Liver (tissue), 8 donors: ENCODE measurements at regions not wholly inside any gene's neighbourhood (a gene's known extent, or its start where the extent isn't known, plus 50 kb on each side); places are given as distances from the start of the nearest gene placed in this dataset.

Experiments used
- DNase-seq: peaks from one replicate; pipeline ENCODE4 v3.0.0-alpha.2; 2017; ENCODE audit warnings: low spot score
- H3K27ac ChIP-seq, 2 donors: one replicate each; pipeline ENCODE4 v1.7.0; 2013; ENCODE audit warnings: inconsistent platforms in 2 of 2, low read length in 2 of 2, control low read depth in 1 of 2, low read depth in 1 of 2, mild to moderate bottlenecking in 1 of 2
- H3K27me3 ChIP-seq, 4 donors: one replicate each; pipeline versions ENCODE4 v1.6.1 to v1.7.0; 2013; ENCODE audit warnings: low read length in 3 of 4, inconsistent platforms in 1 of 4, mild to moderate bottlenecking in 1 of 4, moderate library complexity in 1 of 4; ENCODE audit not compliant: control insufficient read depth in 4 of 4, insufficient read depth in 4 of 4
- H3K36me3 ChIP-seq, 4 donors: one replicate each; pipeline versions ENCODE4 v1.6.1 to v1.7.0; 2013; ENCODE audit warnings: low read length in 3 of 4, mild to moderate bottlenecking in 3 of 4, low read depth in 1 of 4, moderate library complexity in 1 of 4; ENCODE audit not compliant: control insufficient read depth in 4 of 4, insufficient read depth in 3 of 4
- H3K4me1 ChIP-seq, 4 donors: one replicate each; pipeline versions ENCODE4 v1.6.1 to v1.7.0; 2013; ENCODE audit warnings: low read length in 3 of 4, mild to moderate bottlenecking in 3 of 4, moderate library complexity in 1 of 4; ENCODE audit not compliant: control insufficient read depth in 4 of 4, insufficient read depth in 4 of 4
- H3K4me3 ChIP-seq, 3 donors: one replicate each; pipeline versions ENCODE4 v1.6.1 to v1.7.0; 2013; ENCODE audit warnings: low read length in 3 of 3, control low read depth in 1 of 3, low read depth in 1 of 3, mild to moderate bottlenecking in 1 of 3
- H3K9ac ChIP-seq, 2 donors: one replicate each; pipeline ENCODE4 v1.7.0; 2013; ENCODE audit warnings: low read length in 2 of 2, mild to moderate bottlenecking in 2 of 2, moderate library complexity in 2 of 2, control low read depth in 1 of 2, low read depth in 1 of 2
- H3K9me3 ChIP-seq, 4 donors: one replicate each; pipeline versions ENCODE4 v1.6.1 to v1.7.0; 2013; ENCODE audit warnings: low read length in 3 of 4; ENCODE audit not compliant: control insufficient read depth in 4 of 4
- CTCF ChIP-seq: fragments of 150-350 bp; IDR thresholded peaks from 2 replicates; pipeline ENCODE4 v1.5.1; 2017; ENCODE audit warnings: improper control_type of control experiment, low read depth, low read length; ENCODE audit not compliant: missing input control
- EGR1 ChIP-seq, 2 donors: IDR thresholded peaks; 2 replicates each; pipeline ENCODE4 v1.6.1; 2016 to 2018; ENCODE audit warnings: antibody characterized with exemption in 2 of 2, low read depth in 2 of 2
- FOXA1 ChIP-seq: IDR thresholded peaks from 2 replicates; pipeline ENCODE4 v1.6.1; 2016; ENCODE audit warnings: antibody characterized with exemption
- FOXA2 ChIP-seq: IDR thresholded peaks from 2 replicates; pipeline ENCODE4 v1.6.1; 2016; ENCODE audit warnings: antibody characterized with exemption
- GABPA ChIP-seq, 2 donors: IDR thresholded peaks in 1 of 2; conservative IDR thresholded peaks in 1 of 2; 2 replicates each; pipeline ENCODE4 v1.6.1; 2016; ENCODE audit warnings: antibody characterized with exemption in 2 of 2, mild to moderate bottlenecking in 1 of 2, moderate library complexity in 1 of 2
- HNF4A ChIP-seq, 2 donors: conservative IDR thresholded peaks; 2 replicates each; pipeline ENCODE4 v1.6.1; 2016; ENCODE audit warnings: antibody characterized with exemption in 2 of 2, mild to moderate bottlenecking in 2 of 2
- HNF4G ChIP-seq: IDR thresholded peaks from 2 replicates; pipeline ENCODE4 v1.6.1; 2016; ENCODE audit warnings: antibody characterized with exemption
- JUND ChIP-seq, 2 donors: IDR thresholded peaks; 2 replicates each; pipeline ENCODE4 v1.6.1; 2016; ENCODE audit warnings: antibody characterized with exemption in 2 of 2
- NR2F2 ChIP-seq: IDR thresholded peaks from 2 replicates; pipeline ENCODE4 v1.6.1; 2016; ENCODE audit warnings: antibody characterized with exemption
- RAD21 ChIP-seq, 2 donors: IDR thresholded peaks; 2 replicates each; pipeline ENCODE4 v1.6.1; 2016; ENCODE audit warnings: antibody characterized with exemption in 2 of 2, mild to moderate bottlenecking in 2 of 2
- REST ChIP-seq: IDR thresholded peaks from 2 replicates; pipeline ENCODE4 v1.6.1; 2016; ENCODE audit warnings: antibody characterized with exemption, mild to moderate bottlenecking
- RXRA ChIP-seq, 2 donors: IDR thresholded peaks; 2 replicates each; pipeline ENCODE4 v1.6.1; 2017 to 2018; ENCODE audit warnings: antibody characterized with exemption in 2 of 2, mild to moderate bottlenecking in 1 of 2
- SP1 ChIP-seq: IDR thresholded peaks from 2 replicates; pipeline ENCODE4 v1.6.1; 2018; ENCODE audit warnings: antibody characterized with exemption, mild to moderate bottlenecking
- TAF1 ChIP-seq: conservative IDR thresholded peaks from 2 replicates; pipeline ENCODE4 v1.6.1; 2016; ENCODE audit warnings: antibody characterized with exemption, mild to moderate bottlenecking
- YY1 ChIP-seq: IDR thresholded peaks from 2 replicates; pipeline ENCODE4 v1.6.1; 2016; ENCODE audit warnings: antibody characterized with exemption, mild to moderate bottlenecking
- WGBS: extraction: QIAGEN DNeasy Blood & Tissue Kit; methylation state at CpG from one replicate; pipeline ENCODE4 v1.1.7; 2013; 5-methylcytosine and 5-hydroxymethylcytosine counted together
- TF ChIP-seq, protein P1 (sequence below): IDR thresholded peaks from 2 replicates; pipeline ENCODE4 v1.6.1; 2016; ENCODE audit warnings: antibody characterized with exemption
- TF ChIP-seq, protein P2 (sequence below): IDR thresholded peaks from 2 replicates; pipeline ENCODE4 v1.6.1; 2016; ENCODE audit warnings: antibody characterized with exemption
- donor health status: healthy.
- donor health status: healthy.
- donor health status: healthy.
- donor health status: healthy.
- donor health status: healthy.

- Histone ChIP-seq H3K9me3 (no peaks in the 10 kb centered on the region), H3K36me3 (no peaks in the 10 kb centered on the region), H3K27me3 (no peaks in the 10 kb centered on the region), H3K4me3 (no peak overlapping the region), H3K27ac (peak overlapping the region in 1 of 2 donors; percentile 28), H3K9ac (no peak overlapping the region), H3K4me1 (peaks cover 0 to 15% (median 8%) of the 10 kb centered on the region in 4 donors)
- WGBS: 11% methylated on average over 6 of the region's 6 CpGs
- TF ChIP-seq SP1 (no peak), YY1 (no peak), HNF4G (no peak), GABPA (IDR thresholded peaks at IDR 0.05 in 1 of 2, conservative IDR thresholded peaks at IDR 0.05 in 1 of 2) (no peak), RAD21 (IDR thresholded peaks at IDR 0.05) (peak; percentile 95 to 96), EGR1 (IDR thresholded peaks at IDR 0.05; ENCODE audit: low read depth in 2 of 2) (no peak), RXRA (IDR thresholded peaks at IDR 0.05) (no peak), NR2F2 (no peak), REST (no peak), FOXA1 (no peak), CTCF (peak; percentile 91), HNF4A (conservative IDR thresholded peaks at IDR 0.05) (no peak)
- TF ChIP-seq, protein P1, sequence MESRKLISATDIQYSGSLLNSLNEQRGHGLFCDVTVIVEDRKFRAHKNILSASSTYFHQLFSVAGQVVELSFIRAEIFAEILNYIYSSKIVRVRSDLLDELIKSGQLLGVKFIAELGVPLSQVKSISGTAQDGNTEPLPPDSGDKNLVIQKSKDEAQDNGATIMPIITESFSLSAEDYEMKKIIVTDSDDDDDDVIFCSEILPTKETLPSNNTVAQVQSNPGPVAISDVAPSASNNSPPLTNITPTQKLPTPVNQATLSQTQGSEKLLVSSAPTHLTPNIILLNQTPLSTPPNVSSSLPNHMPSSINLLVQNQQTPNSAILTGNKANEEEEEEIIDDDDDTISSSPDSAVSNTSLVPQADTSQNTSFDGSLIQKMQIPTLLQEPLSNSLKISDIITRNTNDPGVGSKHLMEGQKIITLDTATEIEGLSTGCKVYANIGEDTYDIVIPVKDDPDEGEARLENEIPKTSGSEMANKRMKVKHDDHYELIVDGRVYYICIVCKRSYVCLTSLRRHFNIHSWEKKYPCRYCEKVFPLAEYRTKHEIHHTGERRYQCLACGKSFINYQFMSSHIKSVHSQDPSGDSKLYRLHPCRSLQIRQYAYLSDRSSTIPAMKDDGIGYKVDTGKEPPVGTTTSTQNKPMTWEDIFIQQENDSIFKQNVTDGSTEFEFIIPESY: no peak
- peak; percentile 64 for DNase-seq
Measured at GRCh38 chr13:31909864-31910551, 121.6 kb upstream of the FRY start.

GRCh38 chr13:31910633-31911032 lies 120.9 kb upstream of the FRY start:
- TF ChIP-seq YY1 (no peak), FOXA2 (no peak), HNF4A (conservative IDR thresholded peaks at IDR 0.05) (no peak), TAF1 (no peak), JUND (IDR thresholded peaks at IDR 0.05) (no peak), NR2F2 (no peak), SP1 (no peak), CTCF (no peak)
- TF ChIP-seq, protein P2, sequence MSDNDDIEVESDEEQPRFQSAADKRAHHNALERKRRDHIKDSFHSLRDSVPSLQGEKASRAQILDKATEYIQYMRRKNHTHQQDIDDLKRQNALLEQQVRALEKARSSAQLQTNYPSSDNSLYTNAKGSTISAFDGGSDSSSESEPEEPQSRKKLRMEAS: no peak
- Histone ChIP-seq H3K27me3 (no peaks in the 10 kb centered on the region), H3K9ac (no peak overlapping the region), H3K27ac (no peak overlapping the region), H3K9me3 (no peaks in the 10 kb centered on the region), H3K4me1 (peaks cover 0 to 15% (median 8%) of the 10 kb centered on the region in 4 donors), H3K36me3 (no peaks in the 10 kb centered on the region), H3K4me3 (no peak overlapping the region)
- WGBS: 93% methylated on average over 2 of the region's 2 CpGs
- no peak for DNase-seq
